HG03432 (cell line): ENCODE measurements at regions not wholly inside any gene's neighbourhood (a gene's known extent, or its start where the extent isn't known, plus 50 kb on each side); places are given as distances from the start of the nearest gene placed in this dataset.
A peak's percentile ranks its signal among the peaks of the same experiment; 100 is the strongest.

Experiments
- ATAC-seq: cut with Tn5 transposase; IDR thresholded peaks from one replicate; pipeline ENCODE4 v1.9.1; 2021; ENCODE audit warnings: mild to moderate bottlenecking, moderate library complexity; ENCODE audit not compliant: unreplicated experiment

DNA sequence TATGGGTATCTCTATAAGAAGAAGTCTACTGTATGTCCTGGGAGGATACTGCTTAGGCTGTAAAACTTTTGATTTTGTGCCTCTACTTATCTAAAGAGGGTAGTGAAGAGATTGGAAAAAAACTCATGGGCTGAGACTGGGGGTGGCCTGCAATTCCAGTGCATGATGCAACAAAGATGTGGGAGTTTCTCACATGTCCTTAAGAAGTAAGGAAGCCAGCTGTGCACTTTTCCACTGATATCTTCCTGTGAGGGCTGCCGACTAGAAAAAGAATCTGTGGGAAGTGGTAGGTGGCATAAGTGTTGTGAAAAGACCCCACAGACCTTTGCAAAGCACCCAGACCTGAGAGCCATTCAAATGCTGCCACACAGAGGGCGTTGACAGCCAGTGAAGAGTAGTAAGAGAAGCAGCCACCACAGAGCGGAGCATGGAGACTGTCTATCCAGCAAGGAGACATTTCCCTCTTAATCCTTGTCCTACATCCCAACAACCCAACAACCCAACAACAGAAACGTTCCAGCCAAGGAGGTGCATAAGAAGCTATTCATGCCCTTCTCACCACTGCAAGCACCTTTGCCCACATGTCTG lies 65.1 kb downstream of the PFDN4 start:
- ATAC-seq: no peak

DNA sequence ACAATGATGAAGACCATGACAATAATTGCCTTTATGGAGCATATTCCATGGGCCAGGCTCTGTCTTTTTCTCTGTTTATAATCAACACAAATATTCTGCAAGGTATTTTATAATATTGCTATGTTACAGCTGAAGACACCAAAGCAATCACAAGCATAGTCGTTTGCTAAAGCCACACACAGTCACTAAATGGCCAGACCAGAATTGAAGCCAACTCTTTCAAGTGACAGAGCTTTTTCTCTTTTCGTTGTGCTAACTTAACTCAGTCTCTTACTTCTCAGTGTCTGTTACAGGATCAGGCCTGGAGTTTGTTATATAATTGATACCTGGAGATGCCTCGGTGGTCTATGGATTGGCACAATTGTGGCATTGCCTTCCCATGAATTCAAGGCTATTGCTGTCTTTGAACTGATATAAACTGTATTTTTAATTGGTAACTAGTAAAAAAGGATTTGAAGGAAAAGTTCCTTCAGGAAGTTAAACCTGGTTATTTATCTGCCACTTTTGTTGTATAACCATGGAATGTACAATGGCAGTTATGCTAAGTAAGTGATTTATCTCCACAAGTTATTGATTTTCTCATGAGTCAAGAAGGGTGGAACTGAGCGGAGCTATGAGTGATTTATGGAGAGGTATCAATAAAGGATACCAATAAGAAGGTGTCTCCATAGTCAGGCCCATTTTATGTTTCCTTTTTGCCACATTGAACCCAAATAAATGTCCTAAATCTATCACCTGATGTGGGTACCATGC lies 67.6 kb downstream of the PFDN4 start:
- no peak for ATAC-seq

DNA sequence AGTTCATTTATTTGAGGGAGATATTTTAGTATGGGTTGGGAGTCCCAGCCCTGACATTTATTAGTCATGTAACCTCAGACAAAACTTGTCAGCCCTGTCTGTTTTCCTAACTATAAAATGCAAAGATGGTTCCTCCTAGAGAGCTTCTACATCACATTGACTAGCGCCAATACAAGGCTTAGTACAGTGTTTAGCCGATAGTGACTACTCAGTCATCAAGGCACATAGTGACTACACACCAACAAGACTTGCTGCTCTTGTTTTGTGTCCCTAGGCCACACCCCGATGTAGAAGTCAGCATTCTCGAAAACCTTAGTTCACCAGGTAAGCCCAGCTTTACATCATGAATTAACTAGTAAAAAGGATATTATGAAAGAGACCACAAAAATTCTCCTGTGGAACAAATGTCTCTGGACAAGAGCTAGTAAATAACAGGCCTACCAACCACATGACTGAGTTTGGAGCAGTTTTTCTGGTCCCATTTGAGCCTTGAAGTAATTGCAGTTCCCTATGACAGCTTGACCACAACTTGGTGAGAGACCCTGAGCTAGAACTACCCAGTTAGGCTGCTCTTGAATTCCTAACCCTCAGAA lies 68.8 kb downstream of the PFDN4 start:
- no peak for ATAC-seq

DNA sequence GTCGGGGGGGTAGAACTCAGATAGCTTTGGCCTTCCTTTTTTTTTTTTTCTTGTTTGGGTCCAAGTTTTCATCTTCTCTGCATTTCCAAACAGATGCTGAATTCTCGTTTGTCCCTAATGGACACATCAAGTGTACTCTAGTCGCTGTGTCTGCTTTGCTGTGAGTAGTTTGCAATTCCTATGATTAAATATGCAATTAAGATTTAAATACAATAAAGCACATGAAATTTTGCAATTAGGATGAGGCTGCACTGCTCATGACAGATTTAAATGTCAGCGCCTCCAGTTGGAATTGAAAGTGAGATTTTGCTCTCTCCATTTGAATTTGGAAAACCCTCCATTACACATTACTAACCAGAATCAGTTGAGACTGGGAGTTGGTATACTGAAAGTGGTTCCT lies 70.4 kb downstream of the PFDN4 start:
- no peak for ATAC-seq

DNA sequence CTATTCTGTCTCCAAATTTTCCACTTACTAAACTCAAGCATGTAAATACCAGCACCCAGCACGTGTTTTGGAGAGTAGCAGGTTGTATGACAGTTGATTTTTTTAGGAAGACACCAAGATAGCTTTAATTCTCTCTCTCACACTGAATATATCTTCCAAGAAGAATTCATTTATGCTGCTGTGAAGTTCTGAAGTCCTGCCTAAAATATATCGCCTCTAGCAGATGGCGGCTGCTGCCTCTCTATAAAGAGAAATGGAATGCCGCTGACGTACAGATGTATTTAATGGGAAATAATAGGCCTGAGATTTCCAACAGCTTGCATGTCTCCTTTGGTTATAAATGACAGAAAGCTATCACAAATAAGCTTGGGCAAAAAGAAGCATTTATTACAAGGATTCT lies 74.7 kb downstream of the PFDN4 start:
- no peak for ATAC-seq

DNA sequence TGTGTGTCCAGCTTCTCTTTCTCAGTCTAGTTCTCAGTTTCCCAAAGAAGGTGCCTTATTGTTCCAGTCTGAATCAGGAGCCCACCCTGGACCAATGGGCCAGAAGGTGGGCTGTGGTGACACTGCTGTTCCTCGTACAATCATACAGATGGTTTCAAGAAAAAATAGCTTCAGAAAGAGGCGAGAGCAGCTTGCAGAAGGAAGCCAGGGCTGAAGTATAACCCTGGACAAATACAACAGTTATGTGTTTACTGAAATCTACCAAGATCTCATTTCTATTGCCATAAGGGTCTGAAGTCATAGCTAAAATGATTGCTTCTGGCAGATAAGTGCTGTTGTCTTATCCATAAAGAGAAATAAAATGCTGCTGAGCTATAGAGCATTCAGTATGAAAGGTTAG lies 75.4 kb downstream of the PFDN4 start:
- no peak for ATAC-seq

DNA sequence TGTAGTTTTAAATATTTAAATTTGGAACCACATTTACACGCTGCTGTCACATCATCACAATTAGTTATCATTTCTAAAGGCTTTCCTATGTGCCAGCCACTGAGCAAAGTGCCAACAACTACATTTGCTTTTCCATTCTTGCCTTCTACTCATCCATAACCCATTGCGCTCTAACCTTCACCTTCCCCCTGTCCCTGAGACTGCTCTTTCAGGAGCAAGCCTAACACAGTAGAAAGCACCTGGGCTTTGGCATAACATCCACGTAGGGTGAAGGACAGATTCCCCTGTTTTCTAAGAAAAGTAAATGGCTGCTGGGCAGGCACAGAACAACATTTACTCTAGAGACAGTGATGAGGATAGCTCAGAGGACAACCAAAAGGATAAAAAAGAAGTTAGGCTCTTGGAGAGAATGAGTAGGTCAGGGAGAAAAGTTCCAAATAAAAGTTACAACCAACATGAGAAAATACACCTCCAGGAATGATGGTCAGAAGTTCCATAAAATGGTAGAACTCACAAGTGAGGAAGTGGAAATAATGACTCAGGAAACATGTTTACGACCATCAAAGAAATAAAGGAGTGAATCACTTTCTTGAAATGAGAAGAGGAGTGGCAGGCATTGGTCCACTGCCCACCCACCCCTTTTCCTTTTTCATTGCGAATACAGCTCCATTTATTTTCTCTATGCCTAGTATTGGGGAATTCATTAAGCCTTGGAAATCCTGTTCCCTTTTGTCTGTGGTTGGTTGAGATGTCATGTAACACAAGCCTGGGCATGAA lies 77.2 kb downstream of the PFDN4 start:
- peak; percentile 46 for ATAC-seq

DNA sequence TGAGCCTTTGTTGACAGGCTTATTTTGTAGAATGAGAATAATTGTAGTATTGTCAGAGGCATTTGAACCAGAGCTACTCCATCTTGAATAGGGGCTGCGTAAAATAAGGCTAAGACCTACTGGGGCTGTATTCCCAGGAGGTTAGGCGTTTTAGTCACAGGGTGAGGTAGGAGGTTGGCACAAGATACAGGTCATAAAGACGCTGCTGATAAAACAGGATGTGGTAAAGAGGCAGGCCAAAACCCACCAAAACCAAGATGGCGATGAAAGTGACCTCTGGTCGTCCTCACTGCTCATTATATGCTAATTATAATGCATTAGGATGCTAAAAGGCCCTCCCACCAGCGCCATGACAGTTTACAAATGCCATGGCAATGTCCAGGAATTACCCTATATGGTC lies 82.7 kb downstream of the PFDN4 start:
- ATAC-seq: no peak

DNA sequence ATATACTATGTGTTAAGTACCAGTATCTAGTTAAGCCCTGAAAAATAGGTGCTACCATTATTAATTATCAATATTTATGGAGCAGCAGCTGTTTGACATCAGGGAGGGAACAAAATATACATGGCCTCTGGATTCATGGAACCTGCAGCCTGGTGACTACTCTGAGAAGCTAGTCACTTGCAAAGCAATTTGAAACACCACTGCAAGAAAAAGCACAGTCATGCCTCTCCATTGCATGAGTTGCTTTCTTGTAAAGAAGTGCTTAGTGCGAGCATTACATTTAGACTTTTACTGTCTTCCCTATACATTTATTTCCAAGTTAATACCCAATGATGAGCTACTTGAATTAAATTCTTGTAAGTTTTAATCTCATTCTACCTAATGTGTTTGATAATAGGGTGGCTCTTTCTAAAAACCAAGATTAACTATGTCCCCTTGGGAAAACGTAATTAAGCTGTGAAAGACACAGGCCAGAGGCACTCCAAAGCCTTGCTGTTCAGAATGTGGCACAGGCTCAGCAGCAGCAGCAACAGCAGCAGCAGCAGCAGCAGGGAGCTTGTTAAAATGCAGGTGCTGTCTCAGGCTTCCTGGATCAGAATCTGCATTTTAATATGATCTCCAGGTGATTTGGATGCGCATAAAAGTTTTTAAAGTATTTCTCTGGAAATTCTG lies 83.6 kb downstream of the PFDN4 start:
- ATAC-seq: no peak

DNA sequence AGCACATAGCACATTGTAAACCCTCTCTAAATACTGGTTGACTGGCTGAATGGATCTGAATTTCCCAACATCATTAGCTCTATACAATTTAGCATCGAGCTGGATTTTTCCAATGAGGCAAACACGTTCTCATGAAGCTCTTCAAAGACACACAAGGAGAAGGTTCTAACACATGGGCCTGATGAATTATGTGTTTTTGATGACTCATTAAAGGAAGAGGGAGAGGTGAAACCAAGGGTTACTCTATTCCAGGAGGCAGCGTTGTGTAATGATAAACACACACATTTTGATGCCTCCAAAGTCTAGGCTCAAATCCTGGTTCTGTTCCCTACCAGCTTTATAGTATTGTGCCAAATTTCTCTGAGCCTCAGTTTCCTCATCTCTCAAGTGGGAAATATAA lies 84.3 kb downstream of the PFDN4 start:
- no peak for ATAC-seq

DNA sequence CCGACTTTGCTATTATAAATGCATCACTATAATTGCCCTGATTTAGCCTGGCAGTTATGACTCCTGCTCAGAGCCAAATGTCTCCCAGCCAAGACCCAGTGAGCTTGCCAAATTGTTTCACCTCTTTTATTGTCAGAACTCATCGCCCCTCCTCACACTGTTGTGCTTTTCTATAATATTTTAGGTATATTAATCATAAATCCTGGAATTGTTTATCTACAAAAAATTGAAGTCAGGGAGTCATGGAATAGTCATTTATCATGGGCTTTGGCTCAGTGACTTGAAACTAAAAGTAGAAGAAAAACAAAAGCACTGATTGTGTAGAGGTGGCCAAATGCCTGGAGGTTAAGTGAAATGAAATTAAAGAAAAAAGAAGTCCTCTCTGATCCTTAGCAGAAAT lies 85.6 kb downstream of the PFDN4 start:
- ATAC-seq: no peak

DNA sequence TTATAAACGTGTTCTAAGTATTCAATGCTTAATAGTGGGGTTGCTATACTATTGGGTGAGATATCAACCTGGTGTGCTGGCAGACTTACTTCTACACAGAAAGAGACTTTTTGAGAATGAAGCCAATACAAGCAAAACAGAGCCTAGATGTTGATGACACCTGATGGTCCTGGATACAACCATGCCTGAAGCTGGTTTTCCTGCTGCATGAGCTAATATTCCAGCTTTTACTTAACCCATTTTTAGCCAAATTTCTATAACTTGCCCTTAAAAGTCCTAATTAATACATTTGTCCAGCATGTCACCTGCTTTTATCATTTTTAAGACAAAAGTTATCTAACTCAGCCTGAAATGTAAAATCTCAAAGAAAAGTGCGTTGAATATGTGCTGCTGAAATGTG lies 86.2 kb downstream of the PFDN4 start:
- ATAC-seq: no peak

DNA sequence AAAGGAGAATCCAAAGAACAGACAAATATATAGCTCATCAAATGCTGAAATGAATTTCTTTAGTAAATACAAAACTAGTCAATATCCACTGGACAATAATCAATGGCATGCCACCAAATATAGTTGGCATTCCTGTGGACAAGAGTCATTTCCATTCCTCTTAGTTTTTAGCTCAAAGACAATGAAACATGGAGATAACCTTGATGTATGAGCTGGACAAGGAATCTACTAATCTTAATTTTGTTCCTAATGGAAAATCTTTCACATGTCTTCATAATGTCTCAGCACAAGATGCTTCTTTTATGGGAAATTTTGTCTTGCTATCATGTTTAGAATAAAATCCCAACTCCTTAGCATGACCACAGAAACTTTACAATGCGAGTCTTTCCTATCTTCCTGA lies 87.8 kb downstream of the PFDN4 start:
- no peak for ATAC-seq

DNA sequence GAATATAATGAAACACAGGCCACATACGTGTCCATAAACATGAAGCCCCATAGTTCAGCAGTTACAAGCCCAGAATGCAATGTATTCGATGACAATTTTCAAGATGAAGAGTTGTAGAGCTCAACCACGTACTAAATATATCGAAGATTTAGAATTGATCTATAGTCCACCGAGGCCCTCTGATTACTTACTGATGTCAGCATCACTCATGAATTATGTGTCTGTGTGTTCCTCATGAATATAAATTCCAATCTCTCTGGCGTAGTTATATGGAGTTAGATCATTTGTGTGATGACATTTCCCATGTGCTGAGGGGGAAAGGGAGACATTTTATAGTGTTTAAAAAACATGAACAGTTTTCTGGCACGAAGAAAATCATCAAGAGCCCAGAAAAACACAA lies 97.5 kb downstream of the PFDN4 start:
- ATAC-seq: no peak

DNA sequence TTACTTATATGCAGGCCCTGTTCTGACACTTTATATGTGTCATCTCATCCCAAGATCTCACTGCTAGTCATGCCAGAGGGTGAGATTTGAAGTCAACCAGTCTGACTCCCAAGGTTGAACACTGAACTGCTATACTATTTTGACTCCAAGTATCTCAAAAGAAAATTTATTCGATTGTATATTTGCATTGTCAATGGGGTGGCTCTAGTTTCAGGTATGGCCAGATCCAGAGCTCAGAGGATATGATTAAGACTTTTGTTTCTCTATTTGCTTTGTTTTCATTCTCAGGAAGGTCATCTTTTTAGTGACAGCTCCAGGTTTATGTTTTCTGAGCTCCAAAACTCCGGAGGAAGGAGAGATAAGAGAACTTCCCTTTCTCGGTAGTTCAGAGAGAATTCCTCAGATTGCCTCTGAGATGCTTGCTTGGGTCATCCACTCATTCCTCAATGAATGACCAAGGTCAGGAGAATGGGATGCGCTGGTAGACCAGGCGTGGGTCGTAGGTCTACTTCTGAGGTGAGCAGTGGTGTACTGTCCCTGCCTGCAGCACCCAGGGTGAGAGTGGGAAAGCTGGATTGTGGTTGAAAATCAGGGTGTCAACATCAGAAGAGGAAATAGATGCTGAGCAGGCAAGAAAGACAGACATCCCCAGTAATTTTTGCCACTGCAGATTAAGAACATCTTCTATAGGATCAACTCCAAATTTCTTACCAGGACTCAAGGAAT lies 99.3 kb downstream of the PFDN4 start:
- no peak for ATAC-seq

DNA sequence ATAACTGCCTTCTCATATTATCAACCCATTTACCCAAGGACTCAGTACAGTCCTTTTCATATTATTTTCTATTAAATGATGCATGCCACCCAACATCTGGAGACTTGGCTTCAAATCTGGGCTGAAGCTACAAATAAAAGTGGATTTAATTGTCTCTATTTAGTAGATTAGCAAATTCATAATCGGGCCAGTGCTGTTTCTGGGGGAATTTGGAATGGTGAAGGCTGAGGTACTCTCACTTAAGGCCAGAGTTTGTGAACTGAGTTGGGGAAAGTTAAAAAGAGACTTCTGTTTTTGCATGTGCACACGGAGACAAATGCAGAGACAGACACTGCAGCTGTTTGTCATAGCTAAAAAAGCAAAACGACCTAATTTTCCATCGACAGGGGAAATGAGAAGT lies 100.9 kb downstream of the PFDN4 start:
- ATAC-seq: no peak

DNA sequence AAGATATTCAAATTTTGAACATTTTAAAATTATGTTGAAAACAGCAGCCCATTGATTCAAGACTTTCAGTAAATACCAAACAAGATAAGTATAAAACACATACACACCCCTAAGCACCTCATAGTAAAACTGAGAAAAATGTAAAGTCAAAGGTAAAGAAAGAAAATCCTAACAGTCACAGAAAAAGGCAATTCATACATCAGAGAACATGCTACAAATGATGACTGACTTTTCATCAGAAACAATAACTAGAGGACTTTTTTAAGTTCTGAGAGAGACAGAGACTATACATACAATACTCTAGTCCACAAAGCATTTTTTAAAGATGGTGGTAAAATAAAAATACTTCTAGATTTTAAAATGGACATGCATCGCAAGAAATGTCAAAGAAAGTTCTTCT lies 111.0 kb downstream of the PFDN4 start:
- no peak for ATAC-seq

DNA sequence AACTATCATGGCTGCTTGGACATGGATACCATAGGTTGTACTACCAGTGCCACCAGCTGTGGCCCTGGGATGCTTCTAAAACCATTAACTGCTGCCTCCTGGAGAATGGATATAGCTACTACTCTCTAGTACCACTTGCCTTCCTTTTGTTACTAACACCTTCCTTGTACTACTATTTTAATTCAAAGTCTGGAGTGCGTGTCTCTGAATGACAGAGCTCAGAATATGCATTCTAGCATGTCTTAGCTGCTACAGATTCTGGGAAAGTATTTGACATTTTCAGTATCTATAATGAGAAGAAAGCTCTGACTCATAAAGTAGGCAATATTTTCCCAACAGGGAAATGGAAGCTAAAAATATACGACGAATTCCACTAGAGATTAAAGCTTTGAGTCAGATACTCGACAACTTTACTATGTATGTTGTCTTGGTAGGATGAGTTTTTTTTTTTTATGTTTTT lies 112.3 kb downstream of the PFDN4 start:
- no peak for ATAC-seq

DNA sequence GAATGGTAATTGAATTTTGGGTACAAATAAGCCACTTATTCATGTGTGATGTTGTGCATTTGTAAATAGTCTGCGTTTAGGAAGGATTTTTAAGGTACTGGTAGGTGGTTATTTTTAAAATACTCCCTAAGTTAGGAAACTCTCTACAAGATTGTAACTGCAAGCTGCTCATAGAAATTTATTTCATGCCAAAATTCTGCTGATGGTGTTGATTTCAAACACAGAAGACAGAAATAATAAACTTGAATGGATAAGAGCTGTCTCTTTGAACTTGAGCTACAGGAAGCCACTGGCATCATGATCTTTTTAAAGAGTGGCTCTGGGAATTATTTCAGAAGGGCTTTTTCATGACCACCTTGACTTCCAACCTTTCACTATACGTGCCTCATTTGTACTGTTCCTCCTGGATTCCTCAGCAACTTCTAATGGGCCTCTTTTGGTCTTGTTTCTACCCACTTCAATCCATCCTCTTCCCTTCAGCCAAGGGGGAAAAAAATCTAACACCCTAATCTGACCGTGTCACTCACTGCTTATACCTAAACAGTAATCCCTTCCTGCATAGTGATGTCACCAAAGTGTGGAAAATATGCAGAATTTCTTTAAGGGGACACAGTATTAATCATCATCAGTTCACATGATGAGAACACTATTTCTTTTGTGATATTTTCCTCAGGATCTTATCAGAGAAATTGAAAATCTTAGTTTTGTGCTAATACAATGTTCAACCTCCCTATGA lies 113.6 kb downstream of the PFDN4 start:
- no peak for ATAC-seq

DNA sequence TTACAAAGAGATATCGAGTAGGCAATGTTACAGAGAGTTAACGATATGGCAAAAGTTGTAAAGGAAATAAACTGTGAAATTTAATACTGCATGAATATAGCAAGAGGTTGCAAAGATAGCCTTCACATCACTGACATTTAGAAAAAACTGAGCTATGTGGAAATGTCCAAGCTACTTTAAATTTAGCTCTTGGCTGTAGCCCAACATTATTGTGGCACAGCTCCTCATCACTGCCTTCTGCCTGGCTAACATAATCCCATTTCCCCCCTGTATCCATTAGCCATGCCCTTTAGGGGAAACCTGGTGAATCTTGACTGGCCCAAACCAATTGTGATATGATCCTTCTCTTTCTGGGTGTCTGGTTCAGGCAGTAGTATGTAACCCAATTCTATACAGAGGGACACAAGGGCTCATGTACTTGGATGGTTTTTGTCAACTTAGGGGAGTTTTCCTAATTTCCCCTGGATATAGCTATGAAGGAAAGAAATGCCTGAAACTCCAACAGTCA lies 115.4 kb downstream of the PFDN4 start:
- no peak for ATAC-seq
